ENCODE measurements at regions not wholly inside any gene's neighbourhood (a gene's known extent, or its start where the extent isn't known, plus 50 kb on each side); places are given as distances from the start of the nearest gene placed in this dataset.

DNA sequence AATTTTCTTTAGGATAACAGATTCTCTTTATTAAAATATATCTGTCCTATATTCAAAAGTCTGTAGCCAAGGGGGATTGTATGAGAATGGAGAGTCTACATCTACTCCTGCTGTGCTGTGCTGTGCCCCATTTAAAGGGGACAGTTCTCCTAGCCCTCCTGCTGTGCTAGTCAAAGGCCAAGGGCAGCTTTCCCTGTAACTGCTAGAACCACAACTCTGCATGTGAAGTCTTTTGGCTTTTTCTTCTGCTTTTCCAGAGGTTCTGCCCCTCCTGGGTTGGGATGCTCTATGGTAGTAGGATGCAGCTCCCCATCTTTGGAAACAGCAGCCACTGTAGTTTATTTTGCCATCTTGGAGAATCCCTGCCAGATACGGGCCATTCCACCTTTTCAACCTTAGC, 197.5 kb upstream of the JUN start:
- TF ChIP-seq, protein P1, sequence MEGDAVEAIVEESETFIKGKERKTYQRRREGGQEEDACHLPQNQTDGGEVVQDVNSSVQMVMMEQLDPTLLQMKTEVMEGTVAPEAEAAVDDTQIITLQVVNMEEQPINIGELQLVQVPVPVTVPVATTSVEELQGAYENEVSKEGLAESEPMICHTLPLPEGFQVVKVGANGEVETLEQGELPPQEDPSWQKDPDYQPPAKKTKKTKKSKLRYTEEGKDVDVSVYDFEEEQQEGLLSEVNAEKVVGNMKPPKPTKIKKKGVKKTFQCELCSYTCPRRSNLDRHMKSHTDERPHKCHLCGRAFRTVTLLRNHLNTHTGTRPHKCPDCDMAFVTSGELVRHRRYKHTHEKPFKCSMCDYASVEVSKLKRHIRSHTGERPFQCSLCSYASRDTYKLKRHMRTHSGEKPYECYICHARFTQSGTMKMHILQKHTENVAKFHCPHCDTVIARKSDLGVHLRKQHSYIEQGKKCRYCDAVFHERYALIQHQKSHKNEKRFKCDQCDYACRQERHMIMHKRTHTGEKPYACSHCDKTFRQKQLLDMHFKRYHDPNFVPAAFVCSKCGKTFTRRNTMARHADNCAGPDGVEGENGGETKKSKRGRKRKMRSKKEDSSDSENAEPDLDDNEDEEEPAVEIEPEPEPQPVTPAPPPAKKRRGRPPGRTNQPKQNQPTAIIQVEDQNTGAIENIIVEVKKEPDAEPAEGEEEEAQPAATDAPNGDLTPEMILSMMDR (conservative IDR thresholded peaks at IDR 0.05; ENCODE audit: low read length) = no peak
- no peak for TF ChIP-seq EZH2phosphoT487 (IDR thresholded peaks at IDR 0.05; ENCODE audit: borderline replicate concordance)

Measured in Loucy (cell line).